Body of pancreas (tissue), 4 donors: ENCODE measurements at regions not wholly inside any gene's neighbourhood (a gene's known extent, or its start where the extent isn't known, plus 50 kb on each side); places are given as distances from the start of the nearest gene placed in this dataset.

ENCODE experiments used
- POLR2A ChIP-seq, 3 donors: fragments of 450-650 bp; IDR thresholded peaks; one replicate each; pipeline ENCODE4 v1.6.1; 2016; ENCODE audit warnings: antibody characterized with exemption in 3 of 3, mild to moderate bottlenecking in 2 of 3
- TF ChIP-seq, protein P1 (sequence below), 7 experiments: fragments of 450-650 bp in 4 of 7; fragments of 200-600 bp in 3 of 7; sonication (generic) in 3 of 7; IDR thresholded peaks; one replicate each; pipeline ENCODE4 v1.5.1; 2016 to 2019; ENCODE audit warnings: antibody characterized with exemption in 7 of 7

DNA sequence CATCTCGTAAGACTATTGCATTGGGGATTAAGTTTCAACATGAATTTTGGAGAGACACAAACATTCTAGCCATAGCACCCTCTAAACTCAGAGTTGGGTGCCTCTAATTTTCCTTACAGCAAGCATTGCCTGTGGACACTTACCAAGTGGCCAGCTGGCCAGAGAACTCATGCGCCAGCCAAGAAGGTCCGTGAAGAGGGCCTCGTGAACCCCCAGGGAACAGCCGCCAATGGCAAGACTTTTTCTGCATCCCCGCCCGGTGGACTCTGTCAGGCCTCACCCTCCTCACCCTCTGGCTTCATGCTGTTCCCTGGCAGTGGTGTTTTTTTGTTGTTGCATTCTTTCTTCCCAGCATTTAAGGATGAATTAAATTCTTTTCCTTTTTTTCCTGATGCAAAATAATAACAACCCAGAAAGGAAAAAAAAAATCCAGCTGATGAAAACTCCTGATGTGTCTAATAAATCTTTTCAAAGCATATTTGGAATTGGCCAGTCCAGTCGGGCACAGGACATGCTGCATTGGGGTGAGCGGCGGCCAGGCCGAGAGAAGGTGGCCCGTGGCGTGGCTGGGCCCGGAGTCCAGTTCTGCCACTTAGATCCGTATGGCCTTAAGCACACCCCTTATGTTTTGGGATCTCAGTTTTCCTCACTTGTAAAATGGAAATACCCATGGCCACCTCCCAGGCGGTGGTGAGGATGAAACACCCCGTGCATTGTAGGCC lies 191.9 kb upstream of the DIO3 start:
- TF ChIP-seq, protein P1, sequence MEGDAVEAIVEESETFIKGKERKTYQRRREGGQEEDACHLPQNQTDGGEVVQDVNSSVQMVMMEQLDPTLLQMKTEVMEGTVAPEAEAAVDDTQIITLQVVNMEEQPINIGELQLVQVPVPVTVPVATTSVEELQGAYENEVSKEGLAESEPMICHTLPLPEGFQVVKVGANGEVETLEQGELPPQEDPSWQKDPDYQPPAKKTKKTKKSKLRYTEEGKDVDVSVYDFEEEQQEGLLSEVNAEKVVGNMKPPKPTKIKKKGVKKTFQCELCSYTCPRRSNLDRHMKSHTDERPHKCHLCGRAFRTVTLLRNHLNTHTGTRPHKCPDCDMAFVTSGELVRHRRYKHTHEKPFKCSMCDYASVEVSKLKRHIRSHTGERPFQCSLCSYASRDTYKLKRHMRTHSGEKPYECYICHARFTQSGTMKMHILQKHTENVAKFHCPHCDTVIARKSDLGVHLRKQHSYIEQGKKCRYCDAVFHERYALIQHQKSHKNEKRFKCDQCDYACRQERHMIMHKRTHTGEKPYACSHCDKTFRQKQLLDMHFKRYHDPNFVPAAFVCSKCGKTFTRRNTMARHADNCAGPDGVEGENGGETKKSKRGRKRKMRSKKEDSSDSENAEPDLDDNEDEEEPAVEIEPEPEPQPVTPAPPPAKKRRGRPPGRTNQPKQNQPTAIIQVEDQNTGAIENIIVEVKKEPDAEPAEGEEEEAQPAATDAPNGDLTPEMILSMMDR (IDR thresholded peaks at IDR 0.05) = no peak
- TF ChIP-seq POLR2A (IDR thresholded peaks at IDR 0.05) = no peak
